ENCODE measurements at regions not wholly inside any gene's neighbourhood (a gene's known extent, or its start where the extent isn't known, plus 50 kb on each side); places are given as distances from the start of the nearest gene placed in this dataset.

- TF ChIP-seq CTCF (IDR thresholded peaks at IDR 0.05) (no peak), ZFX (IDR thresholded peaks at IDR 0.05; ENCODE audit: borderline replicate concordance) (no peak)
These were observed 750.3 kb downstream of the FAT4 start for GRCh38 chr4:126065016-126065415.

Data from 22Rv1 (cell line).